H9 (cell line): ENCODE measurements at regions not wholly inside any gene's neighbourhood (a gene's known extent, or its start where the extent isn't known, plus 50 kb on each side); places are given as distances from the start of the nearest gene placed in this dataset.

ENCODE experiments used
- DNase-seq: peaks from one replicate; pipeline ENCODE4 v3.0.0-alpha.2; 2017
- H2AFZ ChIP-seq: one replicate; pipeline ENCODE4 v1.6.1; 2013; ENCODE audit warnings: mild to moderate bottlenecking, low read length, control low read depth, moderate library complexity
- H2AK5ac ChIP-seq: 2 replicates; pipeline ENCODE4 v1.6.1; 2013; ENCODE audit warnings: low read length, control low read depth, mixed read lengths; ENCODE audit not compliant: insufficient read length
- H2BK120ac ChIP-seq: one replicate; pipeline ENCODE4 v1.6.1; 2013; ENCODE audit warnings: low read depth, mild to moderate bottlenecking, low read length, control low read depth, inconsistent platforms; ENCODE audit not compliant: poor library complexity, severe bottlenecking
- H2BK12ac ChIP-seq: 2 replicates; pipeline ENCODE4 v1.6.1; 2013; ENCODE audit warnings: low read length, control low read depth, mixed read lengths, low read depth; ENCODE audit not compliant: insufficient read length
- H2BK15ac ChIP-seq: 2 replicates; pipeline ENCODE4 v1.6.1; 2013; ENCODE audit warnings: low read depth, low read length, control low read depth
- H2BK20ac ChIP-seq: one replicate; pipeline ENCODE4 v1.6.1; 2013; ENCODE audit warnings: low read depth, mild to moderate bottlenecking, low read length, control low read depth, inconsistent platforms; ENCODE audit not compliant: poor library complexity, severe bottlenecking
- H2BK5ac ChIP-seq: 2 replicates; pipeline ENCODE4 v1.6.1; 2013; ENCODE audit warnings: low read length, control low read depth, mixed read lengths; ENCODE audit not compliant: insufficient read length
- H3K14ac ChIP-seq: 2 replicates; pipeline ENCODE4 v1.6.1; 2013; ENCODE audit warnings: low read length, control low read depth; ENCODE audit not compliant: insufficient read depth
- H3K18ac ChIP-seq: 2 replicates; pipeline ENCODE4 v1.6.1; 2013; ENCODE audit warnings: low read depth, mild to moderate bottlenecking, mixed read lengths, low read length, control low read depth; ENCODE audit not compliant: insufficient read length
- H3K23ac ChIP-seq: 2 replicates; pipeline ENCODE4 v1.6.1; 2013; ENCODE audit warnings: low read length, control low read depth, mixed read lengths, low read depth; ENCODE audit not compliant: insufficient read length
- H3K23me2 ChIP-seq: 2 replicates; pipeline ENCODE4 v1.6.1; 2013; ENCODE audit warnings: low read depth, mild to moderate bottlenecking, mixed read lengths, low read length, control low read depth; ENCODE audit not compliant: insufficient read length, poor library complexity, severe bottlenecking
- H3K27ac ChIP-seq: 2 replicates; pipeline ENCODE4 v1.5.1; 2013; ENCODE audit warnings: low read length, control low read depth, mixed read lengths, low read depth; ENCODE audit not compliant: insufficient read length
- H3K27me3 ChIP-seq: 2 replicates; pipeline ENCODE4 v1.6.1; 2013; ENCODE audit warnings: low read length, control low read depth, inconsistent platforms; ENCODE audit not compliant: insufficient read depth
- H3K4ac ChIP-seq: 2 replicates; pipeline ENCODE4 v1.6.1; 2013; ENCODE audit warnings: low read depth, mild to moderate bottlenecking, control low read depth, inconsistent platforms, low read length, moderate library complexity
- H3K4me1 ChIP-seq: 2 replicates; pipeline ENCODE4 v1.6.1; 2013; ENCODE audit warnings: low read length, control low read depth, inconsistent platforms; ENCODE audit not compliant: insufficient read depth
- H3K4me2 ChIP-seq: 2 replicates; pipeline ENCODE4 v1.6.1; 2013; ENCODE audit warnings: low read length, control low read depth, mixed read lengths; ENCODE audit not compliant: insufficient read length, insufficient read depth
- H3K56ac ChIP-seq: 2 replicates; pipeline ENCODE4 v1.6.1; 2013; ENCODE audit warnings: low read depth, mild to moderate bottlenecking, mixed read lengths, low read length, control low read depth; ENCODE audit not compliant: insufficient read length
- H3K79me1 ChIP-seq: 2 replicates; pipeline ENCODE4 v1.6.1; 2013; ENCODE audit warnings: low read depth, mild to moderate bottlenecking, moderate library complexity, low read length, control low read depth, inconsistent platforms; ENCODE audit not compliant: insufficient read depth, poor library complexity, severe bottlenecking
- H3K79me2 ChIP-seq: 2 replicates; pipeline ENCODE4 v1.6.1; 2013; ENCODE audit warnings: low read length, control low read depth, inconsistent platforms; ENCODE audit not compliant: insufficient read depth
- H3K9ac ChIP-seq: 2 replicates; pipeline ENCODE4 v1.6.1; 2013; ENCODE audit warnings: low read length, control low read depth, mixed read lengths; ENCODE audit not compliant: insufficient read length; ENCODE audit errors: extremely low read depth
- H3K9me3 ChIP-seq: one replicate; pipeline ENCODE4 v1.6.1; 2013; ENCODE audit warnings: low read depth, low read length, inconsistent platforms; ENCODE audit not compliant: control insufficient read depth
- H3T11ph ChIP-seq: one replicate; pipeline ENCODE4 v1.6.1; 2013; ENCODE audit warnings: mild to moderate bottlenecking, low read length, control low read depth, inconsistent platforms
- H4K20me1 ChIP-seq: one replicate; pipeline ENCODE4 v1.6.1; 2013; ENCODE audit not compliant: control insufficient read depth, insufficient read length, insufficient read depth
- H4K5ac ChIP-seq: 2 replicates; pipeline ENCODE4 v1.6.1; 2013; ENCODE audit warnings: low read depth, mild to moderate bottlenecking, mixed read lengths, low read length, control low read depth; ENCODE audit not compliant: insufficient read length
- H4K8ac ChIP-seq: replicated peaks from 2 replicates; pipeline ENCODE4 v1.6.1; 2013; ENCODE audit warnings: low read length, control low read depth, mixed read lengths, low read depth; ENCODE audit not compliant: insufficient read length
- H4K91ac ChIP-seq: 2 replicates; pipeline ENCODE4 v1.6.1; 2013; ENCODE audit warnings: low read depth, mild to moderate bottlenecking, moderate library complexity, mixed read lengths, low read length, control low read depth; ENCODE audit not compliant: insufficient read length
- H3K27ac Mint-ChIP-seq, 3 experiments: 2 replicates in 2 of 3; 3 replicates in 1 of 3; pipeline ENCODE4 v1.8.0; 2020 to 2021; ENCODE audit warnings: mixed read lengths in 3 of 3, mild to moderate bottlenecking in 1 of 3, moderate library complexity in 1 of 3
- H3K27me3 Mint-ChIP-seq: 2 replicates; pipeline ENCODE4 v1.8.0; 2021; ENCODE audit warnings: low read depth, mild to moderate bottlenecking, moderate library complexity, mixed read lengths
- H3K36me3 Mint-ChIP-seq, 3 experiments: 2 replicates in 2 of 3; 3 replicates in 1 of 3; pipeline ENCODE4 v1.8.0; 2020 to 2021; ENCODE audit warnings: low read depth in 3 of 3, mixed read lengths in 3 of 3; ENCODE audit not compliant: insufficient read depth in 1 of 3
- H3K4me1 Mint-ChIP-seq, 2 experiments: 2 replicates each; pipeline ENCODE4 v1.8.0; 2020; ENCODE audit warnings: mixed read lengths in 2 of 2
- H3K4me3 Mint-ChIP-seq, 2 experiments: 2 replicates in 1 of 2; 3 replicates in 1 of 2; pipeline ENCODE4 v1.8.0; 2020 to 2021; ENCODE audit warnings: mild to moderate bottlenecking in 2 of 2, mixed read lengths in 2 of 2, moderate library complexity in 1 of 2
- H3K9me3 Mint-ChIP-seq, 2 experiments: 2 replicates in 1 of 2; 3 replicates in 1 of 2; pipeline ENCODE4 v1.8.0; 2020; ENCODE audit warnings: mild to moderate bottlenecking in 2 of 2, mixed read lengths in 2 of 2, moderate library complexity in 1 of 2
- WGBS: extraction: QIAGEN DNeasy Blood & Tissue Kit; methylation state at CpG from one replicate; pipeline ENCODE4 v1.1.7; 2013; ENCODE audit warnings: missing lambda C conversion rate, low lambda C conversion rate, mixed read lengths; ENCODE audit not compliant: insufficient read length; ENCODE audit errors: extremely low coverage; 5-methylcytosine and 5-hydroxymethylcytosine counted together
- TF ChIP-seq, protein P1 (sequence below): fragments of 200-600 bp; sonication (generic); conservative IDR thresholded peaks from 3 replicates; pipeline ENCODE4 v1.8.0; 2021; ENCODE audit warnings: antibody characterized with exemption, mild to moderate bottlenecking

DNA sequence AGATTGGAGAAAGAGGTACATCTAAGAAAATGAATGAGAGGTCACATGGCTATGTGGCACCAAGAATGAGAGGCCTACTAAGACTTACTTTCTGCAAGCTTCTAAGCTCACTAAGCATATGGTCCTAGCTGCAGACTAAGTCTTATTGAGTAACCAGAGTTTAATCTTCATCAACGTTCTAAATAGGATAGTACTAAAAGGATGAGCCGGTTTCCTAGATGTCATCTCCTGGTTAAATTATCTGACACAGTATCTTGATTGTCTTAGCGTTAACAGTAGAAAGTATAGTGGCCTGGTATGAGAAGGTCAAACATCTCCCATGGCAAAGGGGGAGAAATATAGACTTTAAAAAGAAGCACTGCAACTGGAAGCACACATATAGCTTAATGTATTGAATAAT is 448.1 kb downstream of the PDGFC start:
- H3K27ac Mint-ChIP-seq, result no peak overlapping the region
- H3K79me1 ChIP-seq, result no peaks in the 10 kb centered on the region
- no peaks in the 10 kb centered on the region for H3K27me3 Mint-ChIP-seq

More for the DNA sequence above, 448.1 kb downstream of the PDGFC start:
- Histone ChIP-seq H4K8ac (no peak overlapping the region), H2AFZ (no peak overlapping the region), H3K9me3 (no peaks in the 10 kb centered on the region), H2BK120ac (no peak overlapping the region), H2BK5ac (no peak overlapping the region), H3K18ac (no peak overlapping the region), H3K27ac (no peak overlapping the region), H2AK5ac (no peak overlapping the region), H2BK12ac (no peak overlapping the region), H4K20me1 (no peaks in the 10 kb centered on the region), H3K4me2 (no peak overlapping the region), H3T11ph (no peak overlapping the region), H3K79me2 (no peaks in the 10 kb centered on the region), H3K27me3 (no peaks in the 10 kb centered on the region), H3K4me1 (no peaks in the 10 kb centered on the region), H2BK20ac (no peak overlapping the region), H3K9ac (no peak overlapping the region), H3K4ac (no peak overlapping the region), H3K23ac (no peak overlapping the region), H4K91ac (no peak overlapping the region), H3K14ac (no peak overlapping the region), H3K23me2 (no peaks in the 10 kb centered on the region), H2BK15ac (no peak overlapping the region), H3K56ac (no peak overlapping the region), H4K5ac (no peak overlapping the region)
- Mint-ChIP-seq H3K36me3 (no peaks in the 10 kb centered on the region), H3K4me1 (no peaks in the 10 kb centered on the region), H3K9me3 (no peaks in the 10 kb centered on the region), H3K4me3 (no peak overlapping the region)
- no peak for DNase-seq
- TF ChIP-seq, protein P1, sequence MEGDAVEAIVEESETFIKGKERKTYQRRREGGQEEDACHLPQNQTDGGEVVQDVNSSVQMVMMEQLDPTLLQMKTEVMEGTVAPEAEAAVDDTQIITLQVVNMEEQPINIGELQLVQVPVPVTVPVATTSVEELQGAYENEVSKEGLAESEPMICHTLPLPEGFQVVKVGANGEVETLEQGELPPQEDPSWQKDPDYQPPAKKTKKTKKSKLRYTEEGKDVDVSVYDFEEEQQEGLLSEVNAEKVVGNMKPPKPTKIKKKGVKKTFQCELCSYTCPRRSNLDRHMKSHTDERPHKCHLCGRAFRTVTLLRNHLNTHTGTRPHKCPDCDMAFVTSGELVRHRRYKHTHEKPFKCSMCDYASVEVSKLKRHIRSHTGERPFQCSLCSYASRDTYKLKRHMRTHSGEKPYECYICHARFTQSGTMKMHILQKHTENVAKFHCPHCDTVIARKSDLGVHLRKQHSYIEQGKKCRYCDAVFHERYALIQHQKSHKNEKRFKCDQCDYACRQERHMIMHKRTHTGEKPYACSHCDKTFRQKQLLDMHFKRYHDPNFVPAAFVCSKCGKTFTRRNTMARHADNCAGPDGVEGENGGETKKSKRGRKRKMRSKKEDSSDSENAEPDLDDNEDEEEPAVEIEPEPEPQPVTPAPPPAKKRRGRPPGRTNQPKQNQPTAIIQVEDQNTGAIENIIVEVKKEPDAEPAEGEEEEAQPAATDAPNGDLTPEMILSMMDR, result no peak
- no CpG with 5 or more reads among the region's 3 CpGs for WGBS
